Lower lobe of right lung (tissue), 2 donors: ENCODE measurements at regions not wholly inside any gene's neighbourhood (a gene's known extent, or its start where the extent isn't known, plus 50 kb on each side); places are given as distances from the start of the nearest gene placed in this dataset.

ENCODE experiments used
- ATAC-seq, 2 donors: fragments of 200-7000 bp; cut with Tn5 transposase; one replicate each; pipeline ENCODE4 v1.9.1; 2020 to 2022; ENCODE audit warnings: mild to moderate bottlenecking in 2 of 2, moderate library complexity in 2 of 2
- DNase-seq: peaks from one replicate; pipeline ENCODE4 v3.0.0-alpha.2; 2020
- H3K27ac ChIP-seq: fragments of 200-600 bp; one replicate; pipeline ENCODE4 v1.8.0; 2022
- H3K27me3 ChIP-seq: fragments of 200-600 bp; one replicate; pipeline ENCODE4 v1.8.0; 2022; ENCODE audit warnings: low read depth
- H3K36me3 ChIP-seq: fragments of 200-600 bp; one replicate; pipeline ENCODE4 v1.8.0; 2022; ENCODE audit warnings: mild to moderate bottlenecking
- H3K4me1 ChIP-seq: fragments of 200-600 bp; one replicate; pipeline ENCODE4 v1.8.0; 2022
- H3K4me3 ChIP-seq: fragments of 200-600 bp; one replicate; pipeline ENCODE4 v1.8.0; 2022; ENCODE audit warnings: mild to moderate bottlenecking
- H3K9me3 ChIP-seq: fragments of 200-600 bp; one replicate; pipeline ENCODE4 v1.8.0; 2022
- CTCF ChIP-seq: fragments of 200-600 bp; IDR thresholded peaks from one replicate; pipeline ENCODE4 v1.8.0; 2022; ENCODE audit warnings: antibody characterized with exemption, mild to moderate bottlenecking
- intact Hi-C: fragments of 100-400 bp; cut with DNase I; formaldehyde crosslinking; loops from one replicate; pipeline ENCODE4 v1.11.0; 2022
- donor health status: DM: no; HTN: yes; CAD: no; lungs with severe emphysema.

GRCh38 chr20:40173872-40174271, 515.2 kb downstream of the MAFB start:
- ATAC-seq: no peak
- intact Hi-C loops: no loop called here
- Histone ChIP-seq H3K27me3 (peaks cover 8% of the 10 kb centered on the region), H3K27ac (no peak overlapping the region), H3K36me3 (no peaks in the 10 kb centered on the region), H3K4me3 (no peak overlapping the region), H3K9me3 (no peaks in the 10 kb centered on the region), H3K4me1 (no peaks in the 10 kb centered on the region)
- no peak for DNase-seq
- TF ChIP-seq CTCF: no peak

GRCh38 chr20:40168981-40169620, 519.9 kb downstream of the MAFB start:
- DNase-seq (no peak), ATAC-seq (no peak)
- no peaks in the 10 kb centered on the region for H3K9me3 ChIP-seq
- TF ChIP-seq CTCF: no peak
- H3K36me3 ChIP-seq: no peaks in the 10 kb centered on the region
- H3K27me3 ChIP-seq: no peaks in the 10 kb centered on the region
- no peaks in the 10 kb centered on the region for H3K4me1 ChIP-seq
- no peak overlapping the region for H3K4me3 ChIP-seq
- intact Hi-C loops: no loop called here
- no peak overlapping the region for H3K27ac ChIP-seq

GRCh38 chr20:40161391-40161790, 527.6 kb downstream of the MAFB start:
- TF ChIP-seq CTCF: no peak
- ATAC-seq (no peak), DNase-seq (no peak)
- intact Hi-C loops: no loop called here
- Histone ChIP-seq H3K9me3 (no peaks in the 10 kb centered on the region), H3K27ac (no peak overlapping the region), H3K36me3 (no peaks in the 10 kb centered on the region), H3K4me1 (no peaks in the 10 kb centered on the region), H3K27me3 (no peaks in the 10 kb centered on the region), H3K4me3 (no peak overlapping the region)

GRCh38 chr20:40160097-40160550, 528.9 kb downstream of the MAFB start:
- intact Hi-C loops: no loop called here
- peak; percentile 78 for TF ChIP-seq CTCF
- ATAC-seq: peak; percentile 84 to 89
- Histone ChIP-seq H3K27ac (no peak overlapping the region), H3K4me3 (no peak overlapping the region), H3K9me3 (no peaks in the 10 kb centered on the region), H3K27me3 (no peaks in the 10 kb centered on the region), H3K4me1 (no peaks in the 10 kb centered on the region), H3K36me3 (no peaks in the 10 kb centered on the region)
- DNase-seq: peak; percentile 52

- ATAC-seq: no peak
- no peak overlapping the region for H3K4me3 ChIP-seq
These were observed 529.8 kb downstream of the MAFB start for GRCh38 chr20:40159276-40159675.

More at GRCh38 chr20:40159276-40159675, 529.8 kb downstream of the MAFB start:
- TF ChIP-seq CTCF: no peak
- H3K36me3 ChIP-seq: no peaks in the 10 kb centered on the region
- no peak overlapping the region for H3K27ac ChIP-seq
- intact Hi-C loops: no loop called here
- H3K27me3 ChIP-seq: no peaks in the 10 kb centered on the region
- no peak for DNase-seq
- no peaks in the 10 kb centered on the region for H3K4me1 ChIP-seq
- no peaks in the 10 kb centered on the region for H3K9me3 ChIP-seq
